Stimulated activated CD4-positive, alpha-beta T cell treated with anti-CD3 and anti-CD28 coated beads, Interleukin-1b, Interleukin-23, amount 100 ng/mL, for 4 hours (primary cell): ENCODE measurements at regions not wholly inside any gene's neighbourhood (a gene's known extent, or its start where the extent isn't known, plus 50 kb on each side); places are given as distances from the start of the nearest gene placed in this dataset.

Source experiments
- DNase-seq, 2 donors: peaks; one replicate each; pipeline ENCODE4 v3.0.0-alpha.2; 2020; ENCODE audit warnings: low read depth in 2 of 2

DNA sequence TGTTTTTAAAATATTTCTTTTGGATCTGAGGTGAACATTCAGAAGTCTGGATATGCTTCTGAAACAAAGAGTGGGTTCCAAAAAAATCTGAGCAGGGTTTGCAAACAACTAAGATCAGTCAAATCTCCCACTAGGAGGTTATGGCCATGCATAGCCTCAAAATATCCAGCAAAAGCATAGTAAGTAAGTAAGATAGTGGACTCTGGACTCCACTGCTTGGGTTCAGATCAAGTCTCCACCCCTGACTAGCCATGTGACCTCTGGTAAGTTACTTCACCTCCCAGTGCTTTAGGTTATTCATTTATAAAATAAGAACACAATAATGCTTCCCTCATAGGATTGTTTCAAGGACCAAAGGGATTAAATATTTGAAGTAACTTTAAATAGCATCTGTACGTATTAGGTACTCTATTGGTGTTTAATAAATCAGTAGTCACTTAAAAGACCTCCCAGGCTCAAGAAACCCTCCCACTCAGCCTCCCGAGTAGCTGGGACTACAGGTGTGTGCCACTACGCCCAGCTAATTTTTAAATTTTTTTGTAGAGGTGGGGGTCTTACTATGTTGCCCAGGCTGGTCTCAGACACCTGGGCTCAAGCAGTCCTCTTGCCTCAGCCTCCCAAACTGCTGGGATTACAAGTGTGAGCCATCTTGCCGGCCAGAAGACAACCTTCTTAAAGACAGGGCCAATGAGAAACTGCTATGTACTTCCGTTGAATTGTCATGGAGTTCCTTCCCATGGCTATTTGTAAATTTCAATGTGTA lies 95.7 kb upstream of the SOX5 start:
- no peak for DNase-seq

DNA sequence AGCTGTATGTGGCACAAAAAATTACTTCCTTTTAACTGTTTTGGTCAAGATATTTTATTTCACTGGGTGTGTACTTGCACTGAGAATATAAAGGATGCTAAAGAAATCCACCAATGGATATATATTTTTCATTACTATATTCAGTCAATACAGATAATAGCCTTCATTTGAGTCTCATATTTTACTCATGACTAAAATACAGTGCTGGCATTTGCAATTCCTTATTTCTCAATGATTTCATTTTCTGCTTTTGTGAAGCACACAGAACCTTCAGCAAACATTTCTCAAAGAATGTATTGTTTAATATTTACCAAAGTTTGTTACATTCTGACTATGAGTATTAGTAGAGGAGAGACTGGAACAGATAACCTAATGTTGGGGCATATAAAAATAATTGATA lies 93.2 kb upstream of the SOX5 start:
- no peak for DNase-seq

DNA sequence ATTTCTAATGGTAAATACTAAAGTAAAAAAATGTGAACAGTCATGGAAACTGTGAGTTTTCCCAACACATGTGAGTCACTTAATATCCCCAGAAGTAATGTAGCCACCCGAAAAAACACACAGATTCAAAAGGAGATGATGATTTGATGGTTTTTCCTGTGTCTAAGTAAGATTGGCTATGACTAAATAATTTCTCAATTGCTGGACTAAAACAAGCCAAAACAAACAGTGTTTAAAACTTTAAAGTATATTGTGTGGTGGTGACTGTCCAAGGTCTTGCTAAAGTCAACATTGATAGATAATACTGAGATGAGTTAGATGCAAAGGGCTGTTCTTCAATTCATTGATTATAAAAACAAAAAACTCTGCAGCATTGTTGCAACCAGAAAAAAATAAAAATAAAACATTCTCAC lies 89.6 kb upstream of the SOX5 start:
- DNase-seq: no peak

- DNase-seq: no peak
Observed at GRCh38 chr12:24038211-24038997, 88.9 kb upstream of the SOX5 start.

- DNase-seq: no peak
Observed at GRCh38 chr12:24036438-24037216, 87.2 kb upstream of the SOX5 start.

DNA sequence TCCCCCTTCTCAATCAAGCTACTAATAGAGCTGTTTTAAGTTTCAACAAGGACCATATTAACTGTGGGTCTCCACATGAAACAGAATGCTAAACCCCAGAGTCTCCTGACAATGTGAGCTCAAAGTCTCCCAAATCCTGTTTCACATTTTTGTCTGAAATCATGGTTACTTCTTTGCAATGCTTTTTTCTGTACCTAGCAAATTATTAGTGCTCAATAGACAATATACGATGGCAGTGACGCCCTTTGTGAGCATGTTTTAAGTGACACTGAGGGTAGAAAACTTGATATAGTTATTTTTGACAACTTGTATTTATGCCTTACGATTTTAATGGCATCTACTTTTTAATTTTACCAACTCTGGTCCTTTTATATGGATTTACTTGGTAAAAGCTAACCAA lies 85.4 kb upstream of the SOX5 start:
- no peak for DNase-seq

DNA sequence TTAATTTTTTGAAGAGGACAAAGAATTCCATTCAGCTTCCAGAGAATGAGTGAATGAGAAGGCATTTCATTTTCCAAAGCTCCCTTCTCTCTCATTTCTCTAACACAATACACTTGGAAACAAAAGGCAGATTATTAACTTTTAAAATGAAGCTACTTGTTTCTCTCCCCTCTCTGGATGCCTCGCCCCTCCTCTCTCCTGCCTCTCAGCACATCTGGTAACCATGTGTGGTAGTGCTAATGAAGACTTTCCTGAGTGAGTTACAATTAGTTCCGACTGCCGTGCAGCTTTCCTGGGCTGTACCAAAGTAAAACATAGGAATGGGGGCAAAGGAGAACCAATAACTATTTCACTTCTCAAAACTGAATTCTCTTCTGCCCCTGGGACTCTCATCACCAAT lies 84.7 kb upstream of the SOX5 start:
- DNase-seq: no peak

DNA sequence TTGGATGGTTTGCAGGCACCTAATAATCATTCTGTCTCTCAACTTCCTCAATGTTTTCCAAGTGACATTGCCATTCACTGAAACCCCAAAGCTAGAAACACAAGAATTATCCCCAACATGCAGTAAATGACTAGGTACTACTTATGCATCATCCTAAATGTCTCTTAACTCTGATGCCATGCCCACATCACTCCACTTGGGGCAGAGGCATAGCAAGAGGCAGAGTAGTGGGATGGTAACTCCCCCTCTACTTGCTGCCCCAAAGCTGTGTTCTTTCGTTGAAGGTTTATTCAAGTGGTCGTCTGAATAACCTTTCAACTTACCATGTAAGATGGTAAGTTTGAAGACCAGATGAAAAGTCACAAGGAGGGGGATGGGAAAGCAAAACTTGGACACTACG lies 77.9 kb upstream of the SOX5 start:
- no peak for DNase-seq

DNA sequence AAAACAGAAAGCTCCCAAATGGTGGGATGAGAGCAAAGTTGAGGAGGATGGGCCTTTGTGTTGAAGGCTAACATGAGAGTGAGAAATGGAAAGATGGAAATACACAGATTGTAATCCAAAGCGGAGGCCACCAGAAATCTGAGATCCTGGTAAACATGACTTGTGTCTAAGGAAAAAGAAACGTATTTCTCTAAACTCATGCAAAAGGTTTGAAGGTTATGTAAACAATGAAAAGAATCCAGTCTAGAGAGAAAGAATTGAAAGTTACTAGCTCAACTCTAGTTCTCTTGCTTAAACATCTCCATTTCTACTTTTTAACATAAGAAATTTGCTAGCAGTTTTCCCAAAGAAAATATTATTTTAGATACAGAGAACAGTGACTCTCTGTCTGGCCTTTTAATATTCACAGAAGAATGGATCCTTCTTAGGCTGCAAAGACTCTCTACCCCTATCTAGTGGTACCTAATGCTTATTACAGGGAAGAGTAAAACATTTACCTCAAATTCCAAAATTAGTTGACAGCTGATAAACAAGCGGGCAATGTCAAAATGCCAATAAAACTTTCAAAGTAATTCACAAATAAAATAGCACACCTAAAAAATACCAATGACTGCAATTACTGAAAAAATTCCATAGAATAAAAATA lies 75.8 kb upstream of the SOX5 start:
- no peak for DNase-seq

- DNase-seq: no peak
Observed at GRCh38 chr12:24023081-24023480, 73.6 kb upstream of the SOX5 start.

DNA sequence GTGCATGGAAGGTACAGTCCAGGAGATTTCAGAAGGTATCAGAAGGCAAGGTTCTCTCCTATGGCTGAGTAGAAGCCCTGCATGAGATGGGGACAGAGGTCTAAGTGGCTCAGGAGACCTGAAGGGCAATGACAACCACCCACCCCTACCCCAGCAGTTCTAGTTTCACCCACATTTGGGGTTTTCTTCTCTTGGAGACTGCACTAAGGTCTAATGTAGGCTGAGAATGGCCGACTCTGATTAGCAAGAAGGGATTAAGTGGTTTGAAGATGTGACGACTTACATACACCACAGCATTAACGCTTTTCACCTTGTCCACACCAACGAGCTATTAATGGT lies 71.7 kb upstream of the SOX5 start:
- no peak for DNase-seq

DNA sequence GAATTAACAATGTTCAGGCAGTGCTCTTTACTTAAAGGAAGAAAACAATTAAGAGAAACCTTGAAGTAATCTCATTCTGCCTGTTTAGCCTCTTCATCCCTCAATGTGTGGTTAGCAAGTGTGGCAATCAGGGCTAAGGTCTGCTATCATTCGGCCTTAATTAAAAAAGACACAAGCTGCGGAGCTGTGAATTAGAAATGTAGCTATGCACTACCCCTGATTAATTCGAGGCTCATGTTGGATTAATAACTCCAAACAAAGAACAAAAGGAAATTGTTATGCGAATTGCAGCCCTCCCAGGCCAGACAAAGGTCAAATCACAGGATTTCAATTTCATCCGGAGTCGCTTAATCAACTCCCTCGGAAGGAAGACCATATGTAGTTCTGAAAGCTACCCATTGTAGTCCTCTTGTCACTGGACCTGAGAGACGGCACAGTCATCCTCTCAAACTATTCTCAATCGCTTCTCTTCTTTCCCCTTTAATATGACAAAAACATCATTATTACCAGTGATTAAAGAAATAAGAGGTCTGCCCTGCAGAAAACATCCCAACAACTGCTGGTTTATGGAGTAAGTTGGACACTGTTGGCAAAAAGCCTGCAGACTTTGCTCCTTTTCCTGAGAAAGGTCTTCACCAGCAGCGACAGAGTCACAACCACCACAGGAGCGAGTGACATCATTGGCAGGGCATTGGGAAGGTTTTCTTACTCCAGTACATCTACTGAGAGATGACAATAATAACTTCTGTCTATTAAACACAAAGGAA lies 71.1 kb upstream of the SOX5 start:
- DNase-seq: no peak

DNA sequence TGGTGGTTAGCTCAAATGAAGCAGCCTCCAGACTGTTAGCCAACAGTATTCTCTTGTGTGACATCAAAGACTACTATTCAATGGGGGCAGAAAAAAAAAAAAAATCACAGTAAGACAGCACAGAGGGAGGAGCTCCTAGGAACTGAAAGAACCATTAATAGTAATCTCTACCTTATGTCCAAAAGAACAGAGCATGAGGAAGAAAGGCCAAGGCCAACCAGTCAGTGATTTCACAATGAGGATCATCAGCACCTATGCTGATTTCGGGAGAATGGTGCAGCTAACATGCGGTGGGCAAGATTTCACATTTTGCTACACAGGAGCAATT lies 66.3 kb upstream of the SOX5 start:
- DNase-seq: no peak

- DNase-seq: no peak
Observed at GRCh38 chr12:24014915-24015832, 65.7 kb upstream of the SOX5 start.

DNA sequence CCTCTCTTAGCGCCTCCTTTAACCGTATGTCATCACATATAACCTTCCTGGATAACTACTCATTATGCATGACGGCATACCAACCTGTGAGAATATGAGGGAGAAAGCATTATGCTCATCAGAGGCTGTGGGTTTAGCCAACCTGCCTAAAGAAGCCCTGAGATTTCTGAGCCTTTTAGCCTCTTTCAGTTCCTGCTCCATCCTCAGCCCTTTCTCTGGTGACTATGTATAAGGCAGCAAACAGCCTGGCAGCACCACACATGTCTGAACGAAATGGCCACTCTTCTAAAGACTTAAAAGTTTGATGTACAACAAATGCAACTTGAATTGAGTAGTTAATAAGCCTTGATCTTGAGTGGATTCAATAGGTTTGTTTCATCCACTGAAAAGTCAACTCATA lies 64.8 kb upstream of the SOX5 start:
- DNase-seq: no peak

GRCh38 chr12:24012528-24012927 lies 63.1 kb upstream of the SOX5 start:
- DNase-seq: no peak

DNA sequence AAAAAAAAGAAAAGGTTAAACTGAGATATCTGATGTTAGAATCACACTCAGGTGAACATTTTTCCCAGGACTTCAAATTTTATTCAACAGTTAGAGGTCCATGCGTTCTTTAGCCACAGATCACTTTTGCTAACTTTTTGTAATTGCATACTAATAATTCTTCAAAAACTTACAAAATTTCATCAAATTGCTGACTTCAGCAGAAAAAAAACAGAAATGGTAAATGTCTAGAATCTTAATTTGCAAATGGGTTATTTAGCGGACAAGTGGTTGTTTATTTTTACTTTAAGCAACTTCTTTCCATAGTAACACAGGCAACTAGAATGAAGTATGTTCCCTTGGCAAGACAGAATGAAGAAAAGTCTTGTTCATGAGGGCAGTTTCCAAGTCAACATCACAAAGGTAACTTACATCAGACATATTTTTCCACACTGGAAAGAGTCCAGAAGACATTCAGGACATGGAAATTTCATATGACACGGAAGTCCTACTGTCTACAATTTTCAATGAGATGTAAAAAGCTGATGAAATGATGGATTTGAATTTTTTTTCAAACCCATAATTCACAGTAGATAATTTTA lies 62.5 kb upstream of the SOX5 start:
- no peak for DNase-seq

DNA sequence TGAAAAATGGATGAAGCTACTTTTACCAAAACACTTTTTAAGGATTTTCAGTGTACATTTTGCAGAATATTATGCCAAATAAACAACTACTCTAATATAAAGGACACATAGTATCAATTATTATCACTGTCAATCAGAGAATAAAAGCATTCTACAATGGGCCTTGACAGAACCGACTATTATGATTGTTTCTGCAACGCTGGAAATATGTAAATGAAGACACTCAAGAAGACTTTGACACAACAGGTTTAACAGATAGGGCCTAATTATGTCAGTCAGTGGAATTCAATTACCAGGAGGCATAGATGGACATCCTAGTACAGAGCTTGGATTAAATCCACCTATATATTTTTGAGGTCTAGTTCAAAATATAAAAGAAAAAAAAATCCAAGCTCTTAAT lies 58.7 kb upstream of the SOX5 start:
- DNase-seq: no peak
